Rectal smooth muscle tissue (tissue), 1 donor: ENCODE measurements at regions not wholly inside any gene's neighbourhood (a gene's known extent, or its start where the extent isn't known, plus 50 kb on each side); places are given as distances from the start of the nearest gene placed in this dataset.

Experiments
- H3K27ac ChIP-seq: one replicate; pipeline ENCODE4 v1.7.0; 2013; ENCODE audit warnings: low read depth, low read length, inconsistent platforms
- H3K27me3 ChIP-seq: one replicate; pipeline ENCODE4 v1.7.0; 2013; ENCODE audit warnings: low read length; ENCODE audit not compliant: control insufficient read depth, insufficient read depth
- H3K36me3 ChIP-seq: one replicate; pipeline ENCODE4 v1.7.0; 2013; ENCODE audit warnings: low read length; ENCODE audit not compliant: control insufficient read depth, insufficient read depth
- H3K4me1 ChIP-seq: one replicate; pipeline ENCODE4 v1.7.0; 2013; ENCODE audit warnings: low read length; ENCODE audit not compliant: control insufficient read depth, insufficient read depth
- H3K4me3 ChIP-seq: one replicate; pipeline ENCODE4 v1.7.0; 2013; ENCODE audit warnings: low read length
- H3K9ac ChIP-seq: one replicate; pipeline ENCODE4 v1.7.0; 2013; ENCODE audit warnings: low read length

DNA sequence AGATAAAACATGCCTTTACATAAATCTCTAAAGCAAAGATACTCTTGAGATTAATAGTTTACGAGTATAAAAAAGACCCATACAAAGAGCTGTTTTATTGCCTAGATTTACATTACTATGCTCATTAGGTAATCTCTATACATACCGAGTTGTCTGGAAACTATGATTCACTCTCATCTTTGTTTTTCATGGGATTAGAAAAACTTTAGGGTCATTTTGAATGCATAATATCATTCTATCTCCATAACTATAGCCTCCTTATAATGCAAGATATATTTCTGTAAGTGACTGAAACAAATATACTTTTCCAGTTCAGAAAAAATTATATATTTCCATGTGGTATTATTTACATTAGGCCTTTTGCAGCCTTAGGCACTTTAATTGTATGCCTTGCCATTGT, 1088.7 kb upstream of the ARRDC3 start:
- no peaks in the 10 kb centered on the region for H3K27me3 ChIP-seq
- no peak overlapping the region for H3K27ac ChIP-seq
- no peak overlapping the region for H3K4me3 ChIP-seq
- no peaks in the 10 kb centered on the region for H3K4me1 ChIP-seq
- H3K36me3 ChIP-seq: no peaks in the 10 kb centered on the region
- no peak overlapping the region for H3K9ac ChIP-seq

DNA sequence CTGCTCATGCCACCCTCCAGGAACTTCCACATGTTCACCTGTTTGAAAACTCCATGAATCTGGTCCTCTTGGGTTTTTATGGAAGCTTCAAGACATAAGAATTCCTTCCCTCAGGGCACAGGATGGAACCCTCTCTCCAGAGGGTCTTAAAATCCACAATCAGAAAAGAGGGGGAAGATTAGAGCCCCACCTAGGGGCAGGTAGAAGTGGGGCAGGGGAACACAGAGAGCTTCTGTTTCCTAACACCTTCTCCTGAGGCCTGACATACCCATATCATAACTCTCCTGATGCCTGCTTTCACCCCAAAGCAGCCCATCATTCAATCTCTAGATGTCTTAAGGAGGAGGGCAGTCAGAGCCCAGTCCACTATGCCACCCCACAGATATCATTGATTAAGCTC, 1087.7 kb upstream of the ARRDC3 start:
- H3K27ac ChIP-seq: no peak overlapping the region
- no peaks in the 10 kb centered on the region for H3K36me3 ChIP-seq
- no peaks in the 10 kb centered on the region for H3K4me1 ChIP-seq
- H3K4me3 ChIP-seq: no peak overlapping the region
- no peaks in the 10 kb centered on the region for H3K27me3 ChIP-seq
- no peak overlapping the region for H3K9ac ChIP-seq

DNA sequence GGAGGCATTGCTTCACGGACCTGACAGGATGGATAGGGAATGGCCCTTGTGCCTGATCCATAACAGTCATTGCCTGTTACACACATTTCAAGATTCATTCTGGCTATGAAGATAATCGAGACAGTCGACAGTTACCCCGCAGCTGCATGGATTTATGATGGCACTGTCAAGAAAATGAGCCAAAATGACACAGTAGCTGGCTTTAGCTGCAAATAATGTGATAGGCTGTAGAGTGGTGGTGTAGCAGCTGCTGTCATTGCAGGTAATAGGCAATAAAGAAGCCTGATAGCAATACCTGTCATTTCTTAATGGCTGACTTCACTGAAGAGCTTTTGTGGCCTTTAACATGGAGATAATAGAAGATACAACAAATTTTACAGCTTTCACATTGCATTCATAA, 1085.2 kb upstream of the ARRDC3 start:
- no peak overlapping the region for H3K4me3 ChIP-seq
- no peak overlapping the region for H3K9ac ChIP-seq
- H3K36me3 ChIP-seq: no peaks in the 10 kb centered on the region
- no peaks in the 10 kb centered on the region for H3K27me3 ChIP-seq
- no peak overlapping the region for H3K27ac ChIP-seq
- H3K4me1 ChIP-seq: no peaks in the 10 kb centered on the region

DNA sequence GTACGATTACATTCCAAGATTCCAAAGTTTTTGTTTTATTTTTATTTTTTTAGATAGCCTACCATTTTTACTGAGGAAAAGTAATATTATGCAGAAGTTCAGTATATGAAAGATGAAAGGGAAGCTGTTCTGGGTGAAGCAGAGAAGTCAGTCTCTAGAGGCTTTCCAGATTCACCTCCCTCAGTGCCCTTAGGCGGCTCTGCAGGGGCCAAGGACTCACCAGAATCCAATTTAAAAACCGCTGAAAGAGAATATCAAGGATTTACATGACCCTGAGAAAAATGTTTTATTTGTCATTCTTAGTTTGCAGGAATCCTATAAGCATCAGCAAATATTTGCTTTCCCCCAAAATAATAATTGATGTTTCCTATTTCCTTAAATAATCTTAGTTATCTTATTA, 1084.6 kb upstream of the ARRDC3 start:
- Histone ChIP-seq H3K4me3 (no peak overlapping the region), H3K9ac (no peak overlapping the region), H3K4me1 (no peaks in the 10 kb centered on the region), H3K27ac (no peak overlapping the region), H3K36me3 (no peaks in the 10 kb centered on the region), H3K27me3 (no peaks in the 10 kb centered on the region)

DNA sequence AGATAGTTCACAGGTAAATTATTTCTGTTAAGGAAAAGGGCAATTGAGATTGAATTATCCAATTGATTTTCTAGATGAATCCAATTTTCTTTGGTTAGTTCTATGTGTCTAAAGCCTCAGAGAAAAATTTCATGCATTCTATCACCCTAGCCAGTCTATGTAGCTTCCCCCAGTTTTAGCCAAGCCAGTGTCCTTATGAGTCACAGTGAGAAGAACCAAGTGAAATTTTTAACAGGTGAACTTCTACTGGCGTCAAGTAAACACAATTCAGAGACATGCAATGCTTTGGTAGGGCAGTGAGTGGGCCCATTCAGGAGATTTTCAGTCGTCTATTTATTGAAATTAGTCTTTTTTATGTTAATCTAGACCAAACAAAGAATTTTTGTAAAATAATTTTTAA, 1077.4 kb upstream of the ARRDC3 start:
- Histone ChIP-seq H3K4me1 (no peaks in the 10 kb centered on the region), H3K27me3 (no peaks in the 10 kb centered on the region), H3K27ac (no peak overlapping the region), H3K9ac (no peak overlapping the region), H3K36me3 (no peaks in the 10 kb centered on the region), H3K4me3 (no peak overlapping the region)

DNA sequence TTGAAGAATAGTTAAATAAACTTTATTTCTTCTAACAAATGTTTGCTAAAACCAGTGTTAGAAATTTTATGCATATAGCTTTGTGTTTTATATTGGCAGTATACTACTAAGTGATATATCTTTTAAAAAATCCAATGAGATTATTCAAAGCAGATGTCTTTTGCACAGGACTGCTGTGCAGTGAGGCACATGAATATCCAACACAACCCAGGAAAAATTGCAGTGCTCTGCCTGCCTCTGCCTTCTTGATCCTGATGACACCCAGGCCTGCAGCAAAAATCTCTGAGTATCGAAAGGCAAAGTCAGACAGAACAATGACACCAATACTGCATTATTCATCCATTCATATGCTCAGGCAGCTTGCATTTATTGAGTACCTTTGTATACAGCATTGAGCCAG, 1076.5 kb upstream of the ARRDC3 start:
- Histone ChIP-seq H3K27me3 (no peaks in the 10 kb centered on the region), H3K27ac (no peak overlapping the region), H3K4me1 (no peaks in the 10 kb centered on the region), H3K36me3 (no peaks in the 10 kb centered on the region), H3K9ac (no peak overlapping the region), H3K4me3 (no peak overlapping the region)

DNA sequence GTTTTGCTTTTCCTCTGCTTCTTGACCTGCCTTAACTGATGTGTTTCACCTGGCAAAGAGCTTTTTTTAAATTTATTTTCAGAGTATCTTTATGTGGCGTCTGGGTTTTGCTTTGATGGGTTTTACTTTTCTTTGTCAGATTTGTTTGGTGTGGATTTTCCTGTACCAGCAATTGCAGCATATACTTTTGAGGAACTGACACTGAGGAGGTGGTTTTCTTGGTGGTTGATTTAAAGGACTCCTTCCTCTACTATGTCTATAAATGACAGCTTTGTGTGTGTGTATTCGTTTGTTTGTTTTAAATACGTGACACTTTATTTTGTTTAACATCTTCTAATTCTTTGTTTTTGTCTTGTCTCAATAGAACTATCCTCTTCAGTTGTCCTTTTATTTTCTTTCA, 1071.9 kb upstream of the ARRDC3 start:
- H3K27ac ChIP-seq: no peak overlapping the region

DNA sequence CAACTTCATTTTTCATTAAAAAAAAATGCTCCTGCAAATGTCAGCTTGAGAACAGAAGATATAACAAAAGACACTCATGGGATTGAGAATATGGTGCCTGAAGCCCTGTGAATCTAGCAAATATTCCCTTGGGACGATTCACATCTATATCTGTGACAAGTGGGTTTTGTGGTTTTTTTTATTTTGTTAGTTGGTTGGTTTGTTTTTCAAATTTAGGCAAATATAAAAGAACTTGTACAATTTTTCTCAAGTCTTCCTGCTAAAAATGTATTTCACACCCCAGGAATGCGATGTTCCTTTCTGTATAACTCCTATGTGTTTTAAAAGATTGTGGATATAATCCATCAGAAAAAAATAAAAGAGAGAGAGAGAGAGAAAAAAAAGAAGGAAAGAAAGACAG, 1061.8 kb upstream of the ARRDC3 start:
- Histone ChIP-seq H3K27me3 (no peaks in the 10 kb centered on the region), H3K9ac (no peak overlapping the region), H3K36me3 (no peaks in the 10 kb centered on the region), H3K27ac (no peak overlapping the region), H3K4me1 (no peaks in the 10 kb centered on the region), H3K4me3 (no peak overlapping the region)

More for the DNA sequence above, 1071.9 kb upstream of the ARRDC3 start:
- Histone ChIP-seq H3K9ac (no peak overlapping the region), H3K4me1 (no peaks in the 10 kb centered on the region), H3K4me3 (no peak overlapping the region), H3K27me3 (no peaks in the 10 kb centered on the region), H3K36me3 (no peaks in the 10 kb centered on the region)

DNA sequence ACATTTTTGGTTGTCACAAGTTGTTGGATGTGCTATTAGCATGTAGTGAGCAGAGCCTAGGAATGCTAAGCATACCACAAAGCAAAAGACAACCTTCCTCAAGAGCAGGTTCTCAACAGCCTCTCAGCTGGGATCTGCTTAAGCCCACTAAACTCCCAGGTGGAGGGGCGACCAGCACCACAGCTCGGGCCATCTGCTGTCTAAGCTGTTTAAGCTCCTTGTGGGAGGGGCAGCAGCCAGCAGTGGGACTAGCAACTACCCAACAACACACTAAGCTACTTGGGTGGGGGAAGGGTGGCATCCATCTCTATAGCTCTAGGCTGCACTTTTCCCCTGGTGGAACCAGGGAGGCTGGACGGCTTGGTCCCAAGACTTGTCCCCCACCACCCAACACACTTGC, 1052.7 kb upstream of the ARRDC3 start:
- no peaks in the 10 kb centered on the region for H3K27me3 ChIP-seq
- H3K4me1 ChIP-seq: no peaks in the 10 kb centered on the region
- no peak overlapping the region for H3K4me3 ChIP-seq
- H3K36me3 ChIP-seq: no peaks in the 10 kb centered on the region
- no peak overlapping the region for H3K9ac ChIP-seq
- no peak overlapping the region for H3K27ac ChIP-seq

DNA sequence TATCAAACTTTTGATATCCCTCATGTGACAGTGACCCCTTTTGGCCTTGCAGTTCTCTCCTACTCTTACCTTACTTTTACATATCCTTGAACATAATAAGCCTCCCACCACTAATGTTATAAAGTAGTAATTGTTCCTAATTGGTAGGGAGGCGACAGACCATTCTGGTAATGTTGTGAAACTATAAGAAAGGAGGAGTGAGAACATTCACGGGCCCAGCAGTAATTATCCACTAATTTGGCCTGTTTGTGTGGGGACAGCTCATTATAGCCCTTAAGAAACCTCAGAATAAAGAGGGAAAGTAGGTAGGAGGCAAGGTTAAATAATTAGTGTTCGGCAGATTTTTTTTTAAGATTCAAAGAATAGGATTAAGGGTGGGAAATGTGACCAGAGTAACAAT, 1046.5 kb upstream of the ARRDC3 start:
- no peak overlapping the region for H3K4me3 ChIP-seq
- H3K27ac ChIP-seq: no peak overlapping the region
- H3K9ac ChIP-seq: no peak overlapping the region
- no peaks in the 10 kb centered on the region for H3K27me3 ChIP-seq
- H3K4me1 ChIP-seq: no peaks in the 10 kb centered on the region
- H3K36me3 ChIP-seq: no peaks in the 10 kb centered on the region

DNA sequence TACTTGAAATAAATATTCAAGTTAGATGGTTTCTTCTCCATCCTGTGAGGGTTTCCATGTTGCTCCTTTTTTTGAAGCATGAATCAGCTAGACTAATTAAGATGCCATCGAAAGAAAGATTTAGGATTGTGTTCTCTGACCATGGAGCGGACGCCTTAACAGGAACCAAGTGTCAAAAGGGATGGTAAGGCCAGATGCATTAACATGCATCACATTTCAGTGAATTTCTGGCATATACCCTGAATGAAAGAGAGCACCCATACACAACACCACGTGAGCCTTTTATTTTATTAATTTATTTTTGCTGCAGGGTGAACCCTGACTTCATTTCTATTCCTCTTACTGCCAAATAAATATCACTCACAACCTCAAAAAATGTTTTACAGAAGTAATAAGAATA, 1045.3 kb upstream of the ARRDC3 start:
- no peak overlapping the region for H3K4me3 ChIP-seq
- no peak overlapping the region for H3K9ac ChIP-seq
- H3K27ac ChIP-seq: no peak overlapping the region
- H3K27me3 ChIP-seq: no peaks in the 10 kb centered on the region
- no peaks in the 10 kb centered on the region for H3K36me3 ChIP-seq
- no peaks in the 10 kb centered on the region for H3K4me1 ChIP-seq

DNA sequence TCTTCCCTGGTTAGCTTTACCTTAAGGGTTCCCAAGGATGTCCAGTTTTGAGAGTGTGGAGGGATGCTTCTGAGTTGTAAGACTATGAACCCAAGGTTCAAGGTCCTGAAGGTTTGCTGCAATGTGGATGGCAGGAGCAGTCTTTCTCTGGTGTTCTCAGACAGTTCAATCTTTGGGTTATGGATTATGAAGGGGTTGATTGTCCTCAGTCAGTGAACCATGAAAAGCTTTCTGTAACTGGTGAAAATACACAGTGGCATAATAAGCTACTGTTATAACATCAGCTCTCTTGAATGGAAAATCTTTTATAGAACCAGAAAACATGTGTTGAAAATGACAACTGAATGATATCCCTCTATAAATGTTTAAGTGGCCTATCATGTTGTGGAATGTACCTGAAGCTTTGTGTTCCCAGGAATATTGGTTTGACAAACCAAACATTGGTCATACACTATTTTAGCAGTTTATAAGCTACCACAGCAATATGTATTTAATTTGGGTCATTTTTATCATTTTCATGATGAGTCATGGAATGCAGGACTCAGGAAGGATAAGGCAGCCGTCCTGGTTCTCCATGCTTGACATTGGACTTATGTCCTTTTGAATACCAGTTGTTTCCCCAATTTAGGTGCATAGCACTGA, 1041.8 kb upstream of the ARRDC3 start:
- no peak overlapping the region for H3K27ac ChIP-seq

DNA sequence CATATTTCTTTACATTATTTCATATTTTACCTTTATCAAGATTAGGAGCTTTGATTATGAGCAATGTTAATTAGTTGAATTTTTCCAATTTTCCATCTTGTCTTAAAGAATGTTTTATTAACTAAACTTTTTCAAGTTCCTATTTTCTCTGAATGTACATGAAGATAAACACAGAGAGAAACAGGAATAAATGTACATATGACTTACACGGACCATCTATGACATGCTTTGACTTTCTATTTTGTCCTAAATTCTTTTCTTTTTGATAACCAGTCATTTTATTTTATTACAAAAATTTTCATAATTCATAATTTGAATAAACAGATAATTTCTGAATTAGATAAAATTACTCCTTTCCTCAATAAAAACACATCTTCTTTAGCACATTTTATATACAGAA, 1038.8 kb upstream of the ARRDC3 start:
- H3K4me1 ChIP-seq: no peaks in the 10 kb centered on the region
- H3K27me3 ChIP-seq: no peaks in the 10 kb centered on the region
- no peaks in the 10 kb centered on the region for H3K36me3 ChIP-seq
- no peak overlapping the region for H3K9ac ChIP-seq
- H3K27ac ChIP-seq: no peak overlapping the region
- H3K4me3 ChIP-seq: no peak overlapping the region

More for the DNA sequence above, 1041.8 kb upstream of the ARRDC3 start:
- no peaks in the 10 kb centered on the region for H3K27me3 ChIP-seq
- H3K4me1 ChIP-seq: no peaks in the 10 kb centered on the region
- no peak overlapping the region for H3K4me3 ChIP-seq
- no peak overlapping the region for H3K9ac ChIP-seq
- H3K36me3 ChIP-seq: no peaks in the 10 kb centered on the region
